OCI-LY7 (cell line): ENCODE measurements at regions not wholly inside any gene's neighbourhood (a gene's known extent, or its start where the extent isn't known, plus 50 kb on each side); places are given as distances from the start of the nearest gene placed in this dataset.

Experiments used
- BruUV-seq: library from RNA; stranded (reverse); fragments of 400-500 nt; replicated peaks from 2 replicates; lab custom pipeline; 2021; lab: Mats Ljungman, UMichigan
- CTCF ChIA-PET: fragments of 300-600 bp; sonication (Branson Sonifier 250); formaldehyde crosslinking; loops from one replicate; lab custom pipeline; 2022; ENCODE audit warnings: antibody characterized with exemption; ENCODE audit not compliant: unreplicated experiment; lab: Charles Lee
- POLR2A ChIA-PET: fragments of 300-600 bp; sonication (Branson Sonifier 250); formaldehyde crosslinking; loops from one replicate; lab custom pipeline; 2022; ENCODE audit warnings: antibody characterized with exemption; lab: Charles Lee
- DNase-seq: peaks from one replicate; pipeline ENCODE4 v3.0.0-alpha.2; 2015; ENCODE audit warnings: low spot score
- H2AFZ ChIP-seq: fragments of 200-600 bp; sonication (generic), shearing (Covaris generic); 2 replicates; pipeline ENCODE4 v1.6.1; 2014; ENCODE audit warnings: mild to moderate bottlenecking, antibody characterized with exemption, low read length, moderate library complexity
- H3K27ac ChIP-seq: fragments of 200-600 bp; sonication (generic); 2 replicates; pipeline ENCODE4 v1.5.1; 2014; ENCODE audit warnings: mixed run types, low read depth, mild to moderate bottlenecking, moderate library complexity, low read length, inconsistent platforms; ENCODE audit not compliant: poor library complexity, severe bottlenecking
- H3K36me3 ChIP-seq: fragments of 200-600 bp; sonication (generic); 2 replicates; pipeline ENCODE4 v1.6.1; 2014; ENCODE audit warnings: mild to moderate bottlenecking, antibody characterized with exemption, low read length, moderate library complexity, mixed read lengths; ENCODE audit not compliant: insufficient read depth
- H3K4me1 ChIP-seq: fragments of 200-600 bp; sonication (generic); 2 replicates; pipeline ENCODE4 v1.5.1; 2014; ENCODE audit warnings: mild to moderate bottlenecking, low read length; ENCODE audit not compliant: insufficient read depth, poor library complexity, severe bottlenecking
- H3K4me2 ChIP-seq: fragments of 200-600 bp; sonication (generic); 2 replicates; pipeline ENCODE4 v1.6.1; 2014; ENCODE audit warnings: mild to moderate bottlenecking, low read length
- H3K4me3 ChIP-seq: fragments of 200-600 bp; sonication (generic); 2 replicates; pipeline ENCODE4 v1.5.1; 2014; ENCODE audit warnings: mild to moderate bottlenecking, low read depth, low read length; ENCODE audit not compliant: poor library complexity, severe bottlenecking
- H3K79me2 ChIP-seq: fragments of 200-600 bp; sonication (generic); 2 replicates; pipeline ENCODE4 v1.6.1; 2016; ENCODE audit warnings: low read depth, mild to moderate bottlenecking, low read length, moderate library complexity, mixed read lengths; ENCODE audit not compliant: insufficient read depth
- H3K9me2 ChIP-seq: fragments of 200-600 bp; sonication (generic); 2 replicates; pipeline ENCODE4 v1.6.1; 2016; ENCODE audit warnings: mild to moderate bottlenecking, low read length, mixed read lengths; ENCODE audit not compliant: insufficient read depth
- H3K9me3 ChIP-seq: fragments of 200-600 bp; sonication (generic); 2 replicates; pipeline ENCODE4 v1.6.1; 2014; ENCODE audit warnings: mild to moderate bottlenecking, mixed run types, low read length, mixed read lengths
- H4K20me1 ChIP-seq: fragments of 200-600 bp; sonication (generic); 2 replicates; pipeline ENCODE4 v1.6.1; 2014; ENCODE audit warnings: mild to moderate bottlenecking, antibody characterized with exemption, low read length, moderate library complexity, mixed read lengths; ENCODE audit not compliant: insufficient read depth
- CTCF ChIP-seq: fragments of 200-600 bp; sonication (generic); conservative IDR thresholded peaks from 2 replicates; pipeline ENCODE4 v1.5.1; 2014; ENCODE audit warnings: mild to moderate bottlenecking, antibody characterized with exemption, low read length, moderate library complexity, mixed read lengths
- EZH2phosphoT487 ChIP-seq: fragments of 200-600 bp; sonication (generic); IDR thresholded peaks from 2 replicates; pipeline ENCODE4 v1.6.1; 2018; ENCODE audit warnings: low read depth, borderline replicate concordance, mild to moderate bottlenecking, mixed run types, antibody characterized with exemption, low read length, moderate library complexity, mixed read lengths
- intact Hi-C: fragments of 100-400 bp; cut with micrococcal nuclease; formaldehyde crosslinking; loops from one replicate; pipeline ENCODE4 v1.10.0; 2022; ENCODE audit not compliant: unreplicated experiment

DNA sequence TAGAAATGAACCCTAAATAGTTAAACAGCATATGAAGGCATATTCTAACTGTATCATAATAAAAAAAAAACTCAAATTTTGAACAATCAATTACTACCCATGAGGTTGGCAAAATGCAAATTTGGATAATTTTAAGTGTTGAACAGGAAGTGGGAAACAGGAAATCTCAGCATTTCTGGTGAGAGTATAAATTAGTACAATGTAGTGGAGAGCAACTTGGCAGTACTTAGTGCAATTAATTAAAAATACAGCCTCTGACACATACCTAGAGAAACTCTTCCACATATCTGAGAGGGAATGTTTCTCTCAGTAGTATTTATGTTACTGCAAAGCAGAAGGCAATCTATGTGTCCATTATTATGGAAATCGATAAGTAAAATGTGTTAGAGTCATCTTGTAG, 96.8 kb downstream of the TUSC7 start:
- intact Hi-C loops: no loop called here
- Histone ChIP-seq H3K9me2 (no peaks in the 10 kb centered on the region), H3K4me1 (no peaks in the 10 kb centered on the region), H3K36me3 (no peaks in the 10 kb centered on the region), H3K27ac (no peak overlapping the region), H3K79me2 (no peaks in the 10 kb centered on the region), H2AFZ (no peak overlapping the region), H3K4me3 (no peak overlapping the region), H4K20me1 (no peaks in the 10 kb centered on the region), H3K4me2 (no peak overlapping the region), H3K9me3 (no peaks in the 10 kb centered on the region)
- ChIA-PET CTCF (no interaction called here), POLR2A (no interaction called here)
- TF ChIP-seq EZH2phosphoT487 (no peak), CTCF (no peak)
- no peak for DNase-seq
- BruUV-seq: no TSS peak

GRCh38 chr3:116808725-116809124, 99.1 kb downstream of the TUSC7 start:
- Histone ChIP-seq H3K9me2 (no peaks in the 10 kb centered on the region), H3K27ac (no peak overlapping the region), H3K9me3 (no peaks in the 10 kb centered on the region), H3K4me1 (no peaks in the 10 kb centered on the region), H3K4me2 (no peak overlapping the region), H3K79me2 (no peaks in the 10 kb centered on the region), H3K4me3 (no peak overlapping the region), H4K20me1 (no peaks in the 10 kb centered on the region), H3K36me3 (no peaks in the 10 kb centered on the region), H2AFZ (no peak overlapping the region)
- intact Hi-C loops: no loop called here
- no peak for TF ChIP-seq CTCF
- no peak for TF ChIP-seq EZH2phosphoT487
- no TSS peak for BruUV-seq
- ChIA-PET CTCF (no interaction called here), POLR2A (no interaction called here)
- DNase-seq: no peak

DNA sequence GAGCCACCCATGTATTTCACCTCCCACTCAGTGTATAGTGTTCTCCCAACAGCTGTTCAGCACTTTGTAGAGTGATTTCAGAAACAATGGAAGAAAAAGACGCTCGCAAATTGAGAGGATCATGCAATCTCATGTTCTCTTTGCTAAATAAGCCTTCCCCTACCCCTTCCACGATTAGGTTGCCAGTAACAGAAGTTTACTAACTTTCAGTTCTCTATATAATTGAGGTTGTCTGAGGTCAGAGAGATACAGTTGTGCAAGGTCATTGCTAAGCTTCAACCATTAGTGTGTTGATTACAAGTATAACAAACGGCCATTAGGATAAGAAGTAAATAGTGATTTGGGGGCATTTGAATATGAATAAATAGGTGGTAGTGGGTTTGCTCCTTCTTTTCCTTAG, 99.6 kb downstream of the TUSC7 start:
- Histone ChIP-seq H3K27ac (no peak overlapping the region), H3K9me3 (no peaks in the 10 kb centered on the region), H2AFZ (no peak overlapping the region), H3K4me2 (no peak overlapping the region), H3K4me3 (no peak overlapping the region), H3K79me2 (no peaks in the 10 kb centered on the region), H3K4me1 (no peaks in the 10 kb centered on the region), H3K9me2 (no peaks in the 10 kb centered on the region), H3K36me3 (no peaks in the 10 kb centered on the region), H4K20me1 (no peaks in the 10 kb centered on the region)
- no peak for DNase-seq
- ChIA-PET POLR2A (no interaction called here), CTCF (no interaction called here)
- BruUV-seq: no TSS peak
- TF ChIP-seq CTCF (no peak), EZH2phosphoT487 (no peak)
- intact Hi-C loops: no loop called here
